ENCODE measurements at regions not wholly inside any gene's neighbourhood (a gene's known extent, or its start where the extent isn't known, plus 50 kb on each side); places are given as distances from the start of the nearest gene placed in this dataset.

GRCh38 chr2:215765729-215766360 is 247.5 kb downstream of the MREG start:
- DNase-seq: no peak

- no peak for DNase-seq
Measured at GRCh38 chr2:215764441-215765048, 248.8 kb downstream of the MREG start.

GRCh38 chr2:215760557-215760956 is 252.8 kb downstream of the MREG start:
- DNase-seq: no peak

GRCh38 chr2:215760091-215760490 is 253.3 kb downstream of the MREG start:
- DNase-seq: no peak

GRCh38 chr2:215758691-215759090 is 254.7 kb downstream of the MREG start:
- DNase-seq: no peak

- DNase-seq: no peak
Measured at GRCh38 chr2:215756346-215756730, 257.0 kb downstream of the MREG start.

- no peak for DNase-seq
Measured at GRCh38 chr2:215755641-215756345, 257.6 kb downstream of the MREG start.

GRCh38 chr2:215754546-215754945 is 258.8 kb downstream of the MREG start:
- no peak for DNase-seq

- no peak for DNase-seq
Measured at GRCh38 chr2:215753808-215754207, 259.5 kb downstream of the MREG start.

GRCh38 chr2:215752991-215753390 is 260.4 kb downstream of the MREG start:
- no peak for DNase-seq

GRCh38 chr2:215752436-215752835 is 260.9 kb downstream of the MREG start:
- no peak for DNase-seq

- no peak for DNase-seq
Measured at GRCh38 chr2:215751911-215752272, 261.5 kb downstream of the MREG start.

GRCh38 chr2:215751200-215751910 is 262.0 kb downstream of the MREG start:
- DNase-seq: no peak

- DNase-seq: no peak
Measured at GRCh38 chr2:215750763-215751162, 262.6 kb downstream of the MREG start.

- no peak for DNase-seq
Measured at GRCh38 chr2:215749092-215749957, 264.0 kb downstream of the MREG start.

- DNase-seq: no peak
Measured at GRCh38 chr2:215748446-215748845, 264.9 kb downstream of the MREG start.

- no peak for DNase-seq
Measured at GRCh38 chr2:215746887-215747615, 266.3 kb downstream of the MREG start.

- DNase-seq: no peak
Measured at GRCh38 chr2:215746226-215746886, 267.0 kb downstream of the MREG start.

- no peak for DNase-seq
Measured at GRCh38 chr2:215745331-215745730, 268.0 kb downstream of the MREG start.

GRCh38 chr2:215744514-215744913 is 268.8 kb downstream of the MREG start:
- no peak for DNase-seq

- no peak for DNase-seq
Measured at GRCh38 chr2:215743066-215743465, 270.3 kb downstream of the MREG start.

- no peak for DNase-seq
Measured at GRCh38 chr2:215742021-215742420, 271.3 kb downstream of the MREG start.

All from NCI-H1436 treated with DMSO at 0.1 percent for 48 hours (cell line).